ENCODE measurements at regions not wholly inside any gene's neighbourhood (a gene's known extent, or its start where the extent isn't known, plus 50 kb on each side); places are given as distances from the start of the nearest gene placed in this dataset.

DNA sequence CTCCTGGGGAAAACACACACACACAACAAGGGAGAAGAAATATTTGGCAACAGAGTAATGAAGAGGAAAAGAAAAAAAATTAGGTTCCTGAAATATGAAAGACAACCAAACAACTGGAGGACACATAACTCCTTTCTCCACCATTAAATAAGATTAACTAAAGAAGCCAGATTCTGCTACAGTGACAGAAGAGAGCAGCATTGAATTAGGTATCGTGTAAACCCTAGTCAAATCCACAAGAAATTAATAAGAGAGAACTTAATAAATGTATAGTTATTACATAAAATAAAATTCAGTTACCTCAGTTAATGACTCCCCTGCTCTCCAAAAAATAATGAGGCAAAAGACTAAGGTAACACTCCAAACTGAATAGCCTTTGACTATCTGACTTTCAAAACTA is 306.7 kb downstream of the CRPPA start (continued):
- TF ChIP-seq, protein P1, sequence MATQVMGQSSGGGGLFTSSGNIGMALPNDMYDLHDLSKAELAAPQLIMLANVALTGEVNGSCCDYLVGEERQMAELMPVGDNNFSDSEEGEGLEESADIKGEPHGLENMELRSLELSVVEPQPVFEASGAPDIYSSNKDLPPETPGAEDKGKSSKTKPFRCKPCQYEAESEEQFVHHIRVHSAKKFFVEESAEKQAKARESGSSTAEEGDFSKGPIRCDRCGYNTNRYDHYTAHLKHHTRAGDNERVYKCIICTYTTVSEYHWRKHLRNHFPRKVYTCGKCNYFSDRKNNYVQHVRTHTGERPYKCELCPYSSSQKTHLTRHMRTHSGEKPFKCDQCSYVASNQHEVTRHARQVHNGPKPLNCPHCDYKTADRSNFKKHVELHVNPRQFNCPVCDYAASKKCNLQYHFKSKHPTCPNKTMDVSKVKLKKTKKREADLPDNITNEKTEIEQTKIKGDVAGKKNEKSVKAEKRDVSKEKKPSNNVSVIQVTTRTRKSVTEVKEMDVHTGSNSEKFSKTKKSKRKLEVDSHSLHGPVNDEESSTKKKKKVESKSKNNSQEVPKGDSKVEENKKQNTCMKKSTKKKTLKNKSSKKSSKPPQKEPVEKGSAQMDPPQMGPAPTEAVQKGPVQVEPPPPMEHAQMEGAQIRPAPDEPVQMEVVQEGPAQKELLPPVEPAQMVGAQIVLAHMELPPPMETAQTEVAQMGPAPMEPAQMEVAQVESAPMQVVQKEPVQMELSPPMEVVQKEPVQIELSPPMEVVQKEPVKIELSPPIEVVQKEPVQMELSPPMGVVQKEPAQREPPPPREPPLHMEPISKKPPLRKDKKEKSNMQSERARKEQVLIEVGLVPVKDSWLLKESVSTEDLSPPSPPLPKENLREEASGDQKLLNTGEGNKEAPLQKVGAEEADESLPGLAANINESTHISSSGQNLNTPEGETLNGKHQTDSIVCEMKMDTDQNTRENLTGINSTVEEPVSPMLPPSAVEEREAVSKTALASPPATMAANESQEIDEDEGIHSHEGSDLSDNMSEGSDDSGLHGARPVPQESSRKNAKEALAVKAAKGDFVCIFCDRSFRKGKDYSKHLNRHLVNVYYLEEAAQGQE (IDR thresholded peaks at IDR 0.05; ENCODE audit: borderline replicate concordance): peak; percentile 60; the same call in 1 of the 2 replicates
- TF ChIP-seq, protein P1 (CRISPR knock-in tag; IDR thresholded peaks at IDR 0.05; ENCODE audit: low read depth): no peak
- TF ChIP-seq, protein P2, sequence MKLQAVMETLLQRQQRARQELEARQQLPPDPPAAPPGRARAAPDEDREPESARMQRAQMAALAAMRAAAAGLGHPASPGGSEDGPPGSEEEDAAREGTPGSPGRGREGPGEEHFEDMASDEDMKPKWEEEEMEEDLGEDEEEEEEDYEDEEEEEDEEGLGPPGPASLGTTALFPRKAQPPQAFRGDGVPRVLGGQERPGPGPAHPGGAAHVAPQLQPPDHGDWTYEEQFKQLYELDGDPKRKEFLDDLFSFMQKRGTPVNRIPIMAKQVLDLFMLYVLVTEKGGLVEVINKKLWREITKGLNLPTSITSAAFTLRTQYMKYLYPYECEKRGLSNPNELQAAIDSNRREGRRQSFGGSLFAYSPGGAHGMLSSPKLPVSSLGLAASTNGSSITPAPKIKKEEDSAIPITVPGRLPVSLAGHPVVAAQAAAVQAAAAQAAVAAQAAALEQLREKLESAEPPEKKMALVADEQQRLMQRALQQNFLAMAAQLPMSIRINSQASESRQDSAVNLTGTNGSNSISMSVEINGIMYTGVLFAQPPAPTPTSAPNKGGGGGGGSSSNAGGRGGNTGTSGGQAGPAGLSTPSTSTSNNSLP (IDR thresholded peaks at IDR 0.05; ENCODE audit: borderline replicate concordance, low read depth, low read length): 0 out of 2 replicates have a peak, but pooled peaks have one; percentile 13
- TF ChIP-seq CC2D1A (IDR thresholded peaks at IDR 0.05): 0 out of 2 replicates have a peak, but pooled peaks have one; percentile 14
- 0 out of 2 replicates have a peak, but pooled peaks have one; percentile 37 for TF ChIP-seq FOXJ2 (tag; IDR thresholded peaks at IDR 0.05)
- TF ChIP-seq, protein P3, sequence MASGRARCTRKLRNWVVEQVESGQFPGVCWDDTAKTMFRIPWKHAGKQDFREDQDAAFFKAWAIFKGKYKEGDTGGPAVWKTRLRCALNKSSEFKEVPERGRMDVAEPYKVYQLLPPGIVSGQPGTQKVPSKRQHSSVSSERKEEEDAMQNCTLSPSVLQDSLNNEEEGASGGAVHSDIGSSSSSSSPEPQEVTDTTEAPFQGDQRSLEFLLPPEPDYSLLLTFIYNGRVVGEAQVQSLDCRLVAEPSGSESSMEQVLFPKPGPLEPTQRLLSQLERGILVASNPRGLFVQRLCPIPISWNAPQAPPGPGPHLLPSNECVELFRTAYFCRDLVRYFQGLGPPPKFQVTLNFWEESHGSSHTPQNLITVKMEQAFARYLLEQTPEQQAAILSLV (tag; IDR thresholded peaks at IDR 0.05): no peak
- TF ChIP-seq, protein P4, sequence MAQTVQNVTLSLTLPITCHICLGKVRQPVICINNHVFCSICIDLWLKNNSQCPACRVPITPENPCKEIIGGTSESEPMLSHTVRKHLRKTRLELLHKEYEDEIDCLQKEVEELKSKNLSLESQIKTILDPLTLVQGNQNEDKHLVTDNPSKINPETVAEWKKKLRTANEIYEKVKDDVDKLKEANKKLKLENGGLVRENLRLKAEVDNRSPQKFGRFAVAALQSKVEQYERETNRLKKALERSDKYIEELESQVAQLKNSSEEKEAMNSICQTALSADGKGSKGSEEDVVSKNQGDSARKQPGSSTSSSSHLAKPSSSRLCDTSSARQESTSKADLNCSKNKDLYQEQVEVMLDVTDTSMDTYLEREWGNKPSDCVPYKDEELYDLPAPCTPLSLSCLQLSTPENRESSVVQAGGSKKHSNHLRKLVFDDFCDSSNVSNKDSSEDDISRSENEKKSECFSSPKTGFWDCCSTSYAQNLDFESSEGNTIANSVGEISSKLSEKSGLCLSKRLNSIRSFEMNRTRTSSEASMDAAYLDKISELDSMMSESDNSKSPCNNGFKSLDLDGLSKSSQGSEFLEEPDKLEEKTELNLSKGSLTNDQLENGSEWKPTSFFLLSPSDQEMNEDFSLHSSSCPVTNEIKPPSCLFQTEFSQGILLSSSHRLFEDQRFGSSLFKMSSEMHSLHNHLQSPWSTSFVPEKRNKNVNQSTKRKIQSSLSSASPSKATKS (CRISPR knock-in tag; IDR thresholded peaks at IDR 0.05): no peak
